Ovary (tissue), 3 donors: ENCODE measurements at regions not wholly inside any gene's neighbourhood (a gene's known extent, or its start where the extent isn't known, plus 50 kb on each side); places are given as distances from the start of the nearest gene placed in this dataset.

Experiments
- EP300 ChIP-seq: sonication (generic); formaldehyde crosslinking; IDR thresholded peaks from one replicate; pipeline ENCODE4 v1.6.1; 2017; ENCODE audit warnings: antibody characterized with exemption
- POLR2A ChIP-seq: fragments of 450-650 bp; IDR thresholded peaks from one replicate; pipeline ENCODE4 v1.6.1; 2017; ENCODE audit warnings: antibody characterized with exemption, mild to moderate bottlenecking, moderate library complexity
- TF ChIP-seq, protein P1 (sequence below), 3 donors: fragments of 450-650 bp in 2 of 3; fragments of 200-600 bp in 1 of 3; IDR thresholded peaks; one replicate each; pipeline versions ENCODE4 v1.5.1 to v1.8.0; 2016 to 2022; ENCODE audit warnings: antibody characterized with exemption in 3 of 3, mild to moderate bottlenecking in 1 of 3
- donor health status: DM: no; HTN: no; CAD: no.

DNA sequence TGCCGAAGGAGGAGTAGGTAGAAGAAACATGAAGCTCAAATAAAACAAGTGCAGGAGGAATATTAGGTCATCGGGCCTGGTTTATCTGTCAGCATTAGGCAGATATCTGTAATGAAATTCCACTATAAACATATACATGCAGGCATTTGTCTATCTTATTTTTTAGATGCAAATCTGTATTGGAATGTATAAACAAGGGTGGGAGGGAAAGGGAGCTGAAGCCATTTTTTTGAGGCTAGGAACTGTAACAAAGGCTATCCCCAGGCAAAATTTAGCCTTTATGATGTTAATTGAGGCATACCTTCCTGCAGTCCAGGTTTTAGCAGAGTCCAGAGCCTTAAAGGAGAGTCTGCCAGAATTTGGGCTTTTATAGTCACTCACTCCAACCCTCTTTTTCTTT lies 72.5 kb downstream of the PHLDA1 start:
- TF ChIP-seq, protein P1, sequence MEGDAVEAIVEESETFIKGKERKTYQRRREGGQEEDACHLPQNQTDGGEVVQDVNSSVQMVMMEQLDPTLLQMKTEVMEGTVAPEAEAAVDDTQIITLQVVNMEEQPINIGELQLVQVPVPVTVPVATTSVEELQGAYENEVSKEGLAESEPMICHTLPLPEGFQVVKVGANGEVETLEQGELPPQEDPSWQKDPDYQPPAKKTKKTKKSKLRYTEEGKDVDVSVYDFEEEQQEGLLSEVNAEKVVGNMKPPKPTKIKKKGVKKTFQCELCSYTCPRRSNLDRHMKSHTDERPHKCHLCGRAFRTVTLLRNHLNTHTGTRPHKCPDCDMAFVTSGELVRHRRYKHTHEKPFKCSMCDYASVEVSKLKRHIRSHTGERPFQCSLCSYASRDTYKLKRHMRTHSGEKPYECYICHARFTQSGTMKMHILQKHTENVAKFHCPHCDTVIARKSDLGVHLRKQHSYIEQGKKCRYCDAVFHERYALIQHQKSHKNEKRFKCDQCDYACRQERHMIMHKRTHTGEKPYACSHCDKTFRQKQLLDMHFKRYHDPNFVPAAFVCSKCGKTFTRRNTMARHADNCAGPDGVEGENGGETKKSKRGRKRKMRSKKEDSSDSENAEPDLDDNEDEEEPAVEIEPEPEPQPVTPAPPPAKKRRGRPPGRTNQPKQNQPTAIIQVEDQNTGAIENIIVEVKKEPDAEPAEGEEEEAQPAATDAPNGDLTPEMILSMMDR (IDR thresholded peaks at IDR 0.05): no peak
- TF ChIP-seq POLR2A: no peak
- no peak for TF ChIP-seq EP300
